GM20000 (cell line): ENCODE measurements at regions not wholly inside any gene's neighbourhood (a gene's known extent, or its start where the extent isn't known, plus 50 kb on each side); places are given as distances from the start of the nearest gene placed in this dataset.

Experiments
- DNase-seq: peaks from one replicate; pipeline ENCODE4 v3.0.0; 2012; ENCODE audit warnings: low spot score
- CTCF ChIP-seq: IDR thresholded peaks from 2 replicates; pipeline ENCODE4 v1.5.1; 2012; ENCODE audit warnings: mild to moderate bottlenecking, control low read depth; ENCODE audit errors: extremely low read depth, missing control alignments

- no peak for DNase-seq
- no peak for TF ChIP-seq CTCF
Measured at GRCh38 chr13:85638815-85639393, 160.3 kb downstream of the SLITRK6 start.

GRCh38 chr13:85638265-85638664 is 161.0 kb downstream of the SLITRK6 start:
- no peak for TF ChIP-seq CTCF
- DNase-seq, result no peak

- no peak for TF ChIP-seq CTCF
- DNase-seq, result no peak
Measured at GRCh38 chr13:85632526-85633195, 166.6 kb downstream of the SLITRK6 start.

- DNase-seq, result no peak
- no peak for TF ChIP-seq CTCF
Measured at GRCh38 chr13:85631801-85632200, 167.4 kb downstream of the SLITRK6 start.

- no peak for TF ChIP-seq CTCF
- no peak for DNase-seq
Measured at GRCh38 chr13:85626603-85627002, 172.6 kb downstream of the SLITRK6 start.

- no peak for TF ChIP-seq CTCF
- DNase-seq, result no peak
Measured at GRCh38 chr13:85619321-85619720, 179.9 kb downstream of the SLITRK6 start.

- DNase-seq, result no peak
- TF ChIP-seq CTCF, result no peak
Measured at GRCh38 chr13:85618521-85618920, 180.7 kb downstream of the SLITRK6 start.
